NCI-H2081 (cell line): ENCODE measurements at regions not wholly inside any gene's neighbourhood (a gene's known extent, or its start where the extent isn't known, plus 50 kb on each side); places are given as distances from the start of the nearest gene placed in this dataset.
"Not testable (repeated sequence)": the region's sequence is repeated elsewhere in the genome, so short reads cannot be mapped to it uniquely, and the experiment has no call there.

Experiments used
- DNase-seq, 2 experiments: peaks; one replicate each; lab custom pipeline; 2025; lab: John Stamatoyannopoulos, UW

DNA sequence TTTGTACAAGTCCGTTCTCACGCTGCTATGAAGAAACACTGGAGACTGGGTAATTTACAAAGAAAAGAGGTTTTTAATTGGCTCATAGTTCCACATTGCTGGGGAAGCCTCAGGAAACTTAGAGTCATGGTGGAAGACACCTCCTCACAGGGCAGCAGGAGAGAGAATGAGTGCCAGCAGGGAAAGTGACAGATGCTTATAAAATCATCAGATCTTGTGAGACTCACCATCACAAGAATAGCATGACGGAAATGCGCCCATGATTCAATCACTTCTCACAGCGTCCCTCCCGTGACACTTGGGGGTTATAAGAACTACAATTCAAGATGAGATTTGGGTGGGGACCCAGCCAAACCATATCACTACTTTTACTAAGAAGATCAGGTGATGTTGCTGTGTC, 285.8 kb downstream of the TMX3 start:
- DNase-seq, result no peak

DNA sequence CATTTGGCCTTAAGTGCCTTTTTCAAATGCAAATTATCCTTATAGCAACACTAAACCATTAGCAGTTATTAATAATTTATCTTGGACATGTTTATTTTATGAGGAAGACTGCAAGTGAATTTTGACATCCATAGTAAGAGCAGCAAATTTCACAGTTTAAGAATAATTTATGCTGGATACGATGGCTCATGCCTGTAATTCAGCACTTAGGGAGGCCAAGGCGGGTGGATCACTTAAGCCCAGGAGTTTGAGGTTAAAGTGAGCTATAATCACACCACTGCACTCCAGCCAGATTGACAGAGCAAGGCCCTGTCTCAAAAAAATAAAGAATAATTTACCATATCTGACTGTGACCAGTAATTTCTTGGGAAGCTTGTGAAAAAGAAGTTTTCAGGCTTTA, 286.2 kb downstream of the TMX3 start:
- DNase-seq, result no peak

DNA sequence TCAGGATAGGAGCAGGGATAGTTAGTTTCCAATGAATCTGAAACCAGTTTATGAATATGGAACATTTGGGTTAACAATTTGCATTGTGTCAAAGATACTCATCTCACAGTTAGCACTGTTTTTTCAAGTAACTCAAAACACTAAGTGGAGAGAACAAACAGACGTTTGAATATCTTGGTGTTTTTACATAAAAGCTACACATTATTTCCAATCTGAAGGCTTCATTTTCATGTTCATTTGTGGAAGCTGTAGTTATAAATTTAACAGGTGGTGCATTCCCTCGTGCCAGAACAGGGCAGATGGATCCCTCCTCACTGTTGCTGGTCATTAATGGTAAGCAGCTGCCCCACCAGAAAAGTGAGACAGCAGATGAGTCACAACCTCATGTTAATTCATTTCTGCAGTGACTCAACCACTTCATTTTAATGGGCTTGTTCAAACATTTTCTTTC, 286.9 kb downstream of the TMX3 start:
- no peak for DNase-seq

DNA sequence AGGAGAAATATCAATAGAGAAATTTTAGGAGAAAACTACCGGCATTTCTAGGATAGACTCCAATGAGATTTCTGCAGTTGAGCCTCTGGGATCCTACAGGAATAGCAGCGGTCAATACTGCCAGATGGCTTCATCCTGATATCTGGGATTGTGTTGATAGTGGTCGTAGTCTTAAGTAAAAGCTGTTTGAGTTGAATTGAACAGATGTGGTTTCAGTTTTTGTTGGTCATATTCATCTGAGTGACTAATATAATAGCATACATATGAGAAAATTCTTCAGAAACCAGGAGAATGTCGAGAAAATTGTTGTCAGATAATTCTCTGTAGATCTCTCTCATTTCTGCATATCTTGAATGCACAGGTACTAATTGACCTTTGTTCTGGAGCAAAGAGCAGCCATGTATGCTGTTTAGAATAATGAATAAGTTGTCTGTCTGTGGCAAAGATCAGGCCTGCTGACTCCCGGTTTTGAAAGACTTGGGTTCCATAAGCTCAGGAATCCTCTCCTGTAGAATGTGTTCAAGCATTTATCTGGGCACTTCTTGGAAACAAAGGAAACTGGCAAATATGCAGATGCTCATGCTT, 288.1 kb downstream of the TMX3 start:
- DNase-seq, result no peak

DNA sequence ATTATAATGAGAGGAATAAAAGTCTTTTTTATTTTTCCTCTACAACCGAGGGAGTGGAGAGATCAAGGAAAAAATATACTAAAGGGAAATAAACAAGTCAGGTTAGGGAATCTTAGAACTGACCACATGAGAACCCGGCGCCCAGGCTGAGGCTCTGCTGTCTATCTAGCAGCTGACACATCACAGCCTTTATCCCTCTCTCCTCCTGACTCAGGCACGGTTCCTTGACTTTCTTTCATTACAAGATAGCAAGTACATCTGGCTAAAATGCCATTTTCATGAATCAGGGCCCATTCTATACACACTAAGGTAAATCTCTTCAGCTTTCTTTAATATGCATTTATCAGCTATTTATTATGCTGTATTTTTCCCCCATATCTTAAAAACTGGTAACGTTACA, 296.0 kb downstream of the TMX3 start:
- DNase-seq, result no peak

DNA sequence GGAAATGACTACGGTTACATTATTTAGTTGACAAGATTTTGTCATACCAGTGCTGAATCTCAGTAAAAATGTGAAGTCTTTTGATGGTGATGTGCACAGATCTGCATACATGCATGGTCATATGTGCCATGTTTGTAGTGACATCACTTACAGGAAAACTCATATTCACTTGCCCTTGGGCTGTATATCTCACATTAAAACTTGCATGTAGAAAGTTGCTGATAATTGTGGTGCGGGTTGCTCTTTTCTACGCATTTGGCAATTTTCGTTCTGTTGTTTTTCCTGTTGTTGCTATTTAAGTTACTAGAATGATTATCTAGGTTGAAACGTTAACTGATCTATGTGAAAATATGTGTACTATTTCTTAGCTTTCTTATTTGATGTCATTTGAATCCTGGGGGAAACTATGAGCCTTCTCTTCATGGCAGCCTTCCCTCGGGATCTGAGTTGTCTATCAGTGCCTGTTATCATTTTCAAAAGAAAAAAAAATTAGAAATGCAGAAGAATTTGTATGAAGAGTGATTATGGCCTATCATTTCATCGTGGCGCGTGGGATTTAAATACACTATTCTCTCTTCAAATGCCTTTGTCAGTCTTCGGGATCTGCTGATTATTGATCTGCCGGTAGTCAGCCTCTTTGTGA, 296.6 kb downstream of the TMX3 start:
- no peak for DNase-seq

DNA sequence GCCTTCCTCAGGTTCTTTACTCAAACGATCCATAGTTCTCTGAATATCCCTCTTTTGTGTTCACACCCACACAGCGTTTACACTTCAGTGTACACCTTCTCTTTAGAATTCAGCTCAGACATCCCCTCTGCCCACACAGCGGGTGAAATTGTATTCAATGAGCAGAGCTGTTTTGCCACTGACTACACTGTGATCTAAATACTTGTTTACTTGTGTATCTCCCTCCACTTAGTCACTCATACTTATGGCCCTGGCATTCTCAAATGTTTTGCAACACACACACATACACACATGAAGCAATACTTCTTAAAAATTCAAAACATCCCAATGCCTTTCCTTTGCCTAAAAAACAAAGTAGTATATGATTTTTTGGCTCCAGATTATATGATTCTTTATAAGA, 297.1 kb downstream of the TMX3 start:
- DNase-seq, result no peak

DNA sequence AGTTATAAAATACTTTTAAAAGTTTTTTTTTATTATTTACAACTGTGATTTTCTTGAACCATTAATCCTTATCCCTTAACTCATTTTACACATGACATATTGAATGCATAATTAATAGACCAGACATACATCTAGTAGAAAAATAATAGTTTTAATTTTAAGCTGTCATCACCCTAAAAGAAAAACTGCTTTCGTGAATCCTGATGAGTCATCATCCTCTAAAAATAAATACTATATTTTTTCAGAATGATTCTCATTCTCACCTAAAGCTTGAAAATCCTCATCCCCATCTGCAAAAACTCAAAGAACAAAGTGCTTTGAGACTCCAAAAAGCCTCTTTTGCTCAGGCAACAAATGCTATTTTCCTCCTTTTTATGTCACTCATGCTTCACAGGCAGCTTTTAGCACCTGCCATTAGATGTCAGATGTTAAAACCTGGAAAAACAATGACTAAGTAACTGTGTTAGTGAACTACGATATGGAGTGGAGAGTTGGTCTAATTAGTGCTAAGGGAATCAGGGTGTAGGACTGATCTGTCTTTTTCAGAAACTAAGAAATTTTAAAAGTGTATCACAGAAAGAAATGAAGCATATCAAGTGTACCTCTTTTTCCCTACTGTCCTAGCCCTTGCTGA, 297.6 kb downstream of the TMX3 start:
- DNase-seq, result no peak

DNA sequence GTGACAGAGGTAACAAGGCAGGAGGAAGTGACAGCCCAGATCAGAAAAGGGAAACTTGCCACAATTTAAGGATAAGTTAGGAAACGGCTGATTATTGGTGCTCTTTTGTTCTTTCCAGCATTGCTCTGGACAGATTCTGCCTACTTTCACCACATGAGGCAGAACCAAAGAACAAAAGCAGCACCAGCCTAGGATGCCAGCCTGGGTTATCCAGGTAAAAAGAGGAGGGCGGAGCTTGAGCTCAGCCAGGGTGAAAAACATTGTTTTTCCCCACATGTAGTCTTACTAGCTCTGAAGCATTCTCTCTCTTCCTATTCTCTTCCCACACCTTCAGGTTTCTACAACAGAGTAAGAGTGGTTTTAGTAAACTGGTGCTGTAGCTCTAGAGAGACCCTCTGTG, 300.5 kb downstream of the TMX3 start:
- no peak for DNase-seq

DNA sequence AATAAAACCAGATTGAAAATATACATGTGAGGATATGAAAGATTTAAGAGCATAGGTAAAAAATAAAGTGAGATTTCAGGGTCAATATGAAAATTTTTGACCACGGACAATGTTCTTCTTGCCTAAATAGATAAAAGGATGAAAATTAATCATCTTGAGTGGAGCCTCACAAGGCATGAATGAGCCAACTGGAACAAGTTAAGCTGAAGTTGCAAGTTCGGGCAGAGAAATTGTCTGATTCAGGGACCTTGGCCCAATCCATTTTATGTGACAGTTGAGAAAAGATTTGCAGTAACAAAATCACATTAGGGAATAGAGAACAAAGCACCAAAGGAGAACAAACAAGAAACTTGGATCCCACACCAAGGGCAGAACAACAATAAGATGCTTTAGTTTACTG, 305.3 kb downstream of the TMX3 start:
- no peak for DNase-seq

DNA sequence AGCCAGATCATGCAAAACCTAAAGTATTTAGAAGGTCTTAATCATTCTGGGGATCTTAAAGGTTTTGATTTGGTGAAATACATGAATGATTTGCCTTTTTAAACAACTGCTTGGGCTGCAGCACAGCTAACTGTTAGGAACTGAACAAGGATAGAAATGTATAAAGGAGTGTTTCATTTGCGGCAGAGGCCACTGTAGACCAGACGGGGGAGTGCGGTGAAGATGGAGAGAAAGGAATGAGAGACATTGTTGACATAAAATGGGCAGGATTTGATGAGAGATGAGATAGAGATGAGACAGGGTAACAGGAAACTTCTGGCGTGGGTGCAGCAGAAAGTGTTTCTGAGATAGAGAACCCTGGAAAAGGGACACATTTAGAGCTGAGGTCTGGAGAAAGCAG, 308.1 kb downstream of the TMX3 start:
- DNase-seq, result no peak

DNA sequence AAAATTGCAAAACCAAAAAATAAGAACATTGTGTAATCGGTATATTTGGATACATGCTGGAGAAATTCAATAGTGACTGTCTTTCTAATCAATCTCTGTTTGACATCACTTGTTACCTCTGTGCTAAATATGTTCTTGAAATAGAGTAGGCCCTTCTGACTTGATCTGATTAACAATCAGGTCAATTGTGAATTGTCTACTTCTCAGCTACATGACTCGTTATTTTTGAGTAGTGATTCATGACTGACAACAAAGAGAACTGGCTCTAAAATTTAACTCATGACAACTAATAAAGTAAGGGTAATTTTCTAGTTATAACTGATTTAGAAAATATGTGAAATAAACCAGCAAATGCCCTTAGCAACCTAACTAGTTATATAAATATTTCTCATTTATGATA, 312.1 kb downstream of the TMX3 start:
- DNase-seq, result no peak

DNA sequence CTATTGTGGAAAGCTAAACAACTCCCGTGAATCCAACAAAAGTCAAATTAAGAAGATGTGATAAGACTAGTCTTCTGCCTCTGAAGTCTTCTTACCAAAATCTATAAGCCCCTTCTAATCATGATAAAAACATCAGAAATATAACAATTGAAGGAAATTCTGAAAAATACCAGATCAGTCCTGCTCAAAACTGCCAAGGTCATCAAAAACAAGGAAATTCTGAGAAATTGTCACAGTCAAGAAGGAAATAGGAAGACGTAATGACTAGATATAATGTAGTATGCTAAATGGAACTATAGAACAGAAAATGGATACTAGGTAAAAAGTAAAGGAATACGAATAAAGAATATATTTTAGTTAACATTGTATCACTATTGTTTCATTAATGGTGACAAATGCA, 314.0 kb downstream of the TMX3 start:
- no peak for DNase-seq

DNA sequence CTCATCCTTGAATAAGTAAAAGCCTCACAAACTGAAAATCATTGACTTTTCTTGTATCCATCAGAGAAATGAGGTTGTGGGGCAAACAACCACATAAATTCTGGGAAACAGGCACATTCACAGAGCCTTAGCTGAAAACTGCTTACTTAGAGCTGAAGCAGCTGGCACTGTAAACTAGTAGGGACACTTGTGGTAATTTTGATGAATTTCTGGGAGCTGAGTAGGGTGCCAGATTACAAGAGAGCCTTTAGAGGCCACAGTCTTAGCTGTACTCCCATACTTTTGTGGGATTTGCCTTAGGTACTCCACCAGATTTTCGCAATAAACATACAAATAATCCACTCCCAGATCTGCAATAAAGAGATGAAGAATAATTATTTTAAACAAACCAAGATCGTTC, 315.2 kb downstream of the TMX3 start:
- no peak for DNase-seq

DNA sequence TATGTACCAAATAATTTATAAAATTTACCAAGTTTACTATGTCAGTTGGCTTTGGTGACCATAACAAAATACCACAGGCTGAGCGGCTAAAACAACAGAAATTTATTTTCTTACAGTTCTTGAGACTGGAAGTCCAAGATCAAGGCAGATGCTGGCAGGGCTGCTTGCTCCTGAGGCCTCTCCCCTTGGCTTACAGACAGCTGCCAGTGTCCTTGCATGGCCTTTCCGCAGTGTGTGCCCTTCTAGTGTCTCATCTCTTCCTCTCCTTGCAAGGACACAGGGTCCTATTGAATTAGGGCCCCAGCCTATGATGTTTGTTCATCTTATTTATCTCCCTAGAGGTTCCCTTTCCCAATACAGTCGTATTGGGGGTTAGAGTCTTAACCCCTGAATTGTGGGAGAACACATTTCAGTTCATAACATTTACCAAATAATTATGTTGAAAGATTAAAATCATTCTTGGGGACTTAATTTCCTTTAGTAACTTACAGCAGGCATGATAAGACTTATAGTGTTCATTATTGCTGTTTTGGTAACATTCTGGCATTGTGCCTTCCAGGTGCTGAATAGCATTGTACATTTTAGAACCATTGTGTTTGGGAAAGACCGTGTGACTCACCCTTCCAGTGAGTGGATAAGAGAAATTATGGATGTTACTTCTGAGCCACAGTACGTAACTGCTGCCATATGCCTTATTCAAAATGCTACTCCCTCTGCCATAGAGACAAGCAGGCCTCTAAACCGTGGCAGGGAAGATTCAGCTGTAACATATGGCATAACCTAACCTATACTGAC, 317.5 kb downstream of the TMX3 start:
- DNase-seq, result no peak

DNA sequence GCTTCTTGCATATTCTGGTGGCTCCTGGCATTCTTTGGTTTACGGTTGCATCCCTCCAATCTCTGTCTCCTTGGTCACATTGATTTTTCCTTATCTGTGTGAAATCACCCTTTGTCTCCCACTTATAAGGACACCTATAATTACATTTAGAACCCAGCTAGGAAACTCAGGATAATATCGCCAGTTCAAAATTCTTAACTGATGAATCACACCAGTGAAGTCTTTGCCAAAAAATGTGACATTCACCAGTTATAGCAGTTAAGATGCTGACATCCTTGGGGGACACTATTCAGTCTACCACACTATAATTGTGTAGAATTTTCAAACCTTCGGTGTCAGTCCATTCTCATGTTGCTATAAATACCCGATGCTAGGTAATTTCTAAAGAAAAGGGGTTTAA, 320.2 kb downstream of the TMX3 start:
- DNase-seq, result no peak

DNA sequence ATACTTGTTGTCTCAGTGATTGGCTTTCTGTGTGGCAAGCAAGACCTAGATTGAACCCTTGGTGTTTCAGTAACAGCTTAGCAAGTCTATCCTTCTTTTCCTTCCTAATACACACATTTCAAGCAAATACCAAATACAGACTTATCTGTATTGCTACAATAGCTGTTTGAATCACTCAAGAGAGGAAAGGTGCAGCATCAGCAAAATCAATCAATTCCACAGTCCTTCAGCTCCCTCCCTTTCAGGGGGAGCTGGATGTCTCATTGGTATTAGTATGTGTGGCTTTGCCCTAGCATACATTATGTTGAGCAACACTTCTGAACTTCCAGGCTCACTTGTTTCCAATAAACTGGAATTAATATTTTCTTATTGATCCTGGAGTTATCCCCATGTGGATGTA, 323.1 kb downstream of the TMX3 start:
- DNase-seq, result no peak

DNA sequence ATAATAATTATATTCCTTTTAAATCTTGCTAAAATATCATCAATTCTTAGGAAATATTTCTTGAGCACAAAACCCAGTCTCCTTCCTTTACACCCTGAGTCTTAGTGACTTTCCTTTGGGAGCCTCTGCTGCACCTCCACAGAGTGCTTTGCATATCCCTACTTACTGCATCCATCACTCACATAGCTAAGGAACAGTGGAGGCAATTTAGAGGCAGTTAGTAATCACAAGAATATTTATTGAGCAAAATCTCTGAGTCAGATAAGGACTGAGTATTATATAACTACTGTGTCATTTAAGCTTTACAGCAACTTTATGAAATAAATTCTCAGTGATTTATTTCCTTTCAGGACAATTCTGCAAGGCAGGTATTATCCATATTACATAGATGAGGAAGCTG, 327.7 kb downstream of the TMX3 start:
- DNase-seq, result no peak

DNA sequence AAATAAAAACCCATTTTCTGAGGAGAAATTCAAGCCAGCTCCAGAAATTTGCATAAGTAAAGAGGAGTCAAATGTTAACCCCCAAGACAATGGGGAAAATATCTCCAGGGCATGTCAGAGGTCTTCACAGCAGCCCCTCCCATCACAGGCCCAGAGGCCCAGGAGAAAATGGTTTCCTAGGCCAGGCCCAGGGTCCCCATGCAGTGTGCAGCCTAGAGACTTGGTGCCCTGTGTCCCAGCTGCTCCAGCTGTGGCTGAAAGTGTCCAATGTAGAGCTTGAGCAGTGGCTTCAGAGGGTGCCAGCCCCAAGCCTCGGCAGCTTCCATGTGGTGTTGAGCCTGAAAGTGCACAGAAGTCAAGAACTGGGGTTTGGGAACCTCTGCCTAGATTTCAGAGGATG, 330.9 kb downstream of the TMX3 start:
- DNase-seq, result not testable (repeated sequence)

DNA sequence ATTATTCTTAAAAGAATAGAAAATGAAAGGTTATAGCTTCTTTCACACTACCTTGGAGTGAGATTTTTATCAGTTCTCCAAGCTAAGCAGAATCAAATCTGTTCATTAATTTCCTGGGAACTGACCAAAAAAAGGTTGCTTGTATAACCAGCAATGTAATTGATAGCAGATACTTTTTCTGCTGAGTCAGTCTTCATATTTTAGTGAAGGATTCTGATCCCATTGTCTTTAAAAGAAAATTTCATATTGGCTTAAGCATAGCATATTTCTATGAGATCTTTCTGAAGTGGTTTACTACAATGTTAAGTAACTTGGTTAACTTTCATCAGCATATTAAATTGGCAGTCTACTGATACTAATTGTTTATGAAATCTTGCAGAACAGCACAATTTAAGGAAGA, 338.0 kb downstream of the TMX3 start:
- no peak for DNase-seq

DNA sequence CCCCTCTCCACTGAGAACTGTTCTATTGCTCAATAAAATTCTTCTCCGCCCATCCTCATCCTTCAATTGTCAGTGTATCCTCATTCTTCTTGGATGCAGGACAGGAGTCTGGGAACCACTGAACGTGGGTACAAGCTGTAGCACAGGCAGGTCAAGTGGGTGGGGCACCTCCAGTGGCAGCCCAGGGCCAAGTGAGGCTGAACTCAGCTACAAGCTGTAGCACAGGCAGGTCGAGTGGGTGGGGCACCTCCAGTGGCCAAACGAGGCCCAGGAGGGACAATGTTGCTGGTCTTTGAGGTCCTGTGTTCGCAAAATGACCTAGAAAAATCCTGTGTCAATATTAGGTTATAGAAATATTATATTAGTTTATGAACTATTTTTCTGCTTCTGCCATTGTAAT, 352.0 kb downstream of the TMX3 start:
- DNase-seq, result no peak

DNA sequence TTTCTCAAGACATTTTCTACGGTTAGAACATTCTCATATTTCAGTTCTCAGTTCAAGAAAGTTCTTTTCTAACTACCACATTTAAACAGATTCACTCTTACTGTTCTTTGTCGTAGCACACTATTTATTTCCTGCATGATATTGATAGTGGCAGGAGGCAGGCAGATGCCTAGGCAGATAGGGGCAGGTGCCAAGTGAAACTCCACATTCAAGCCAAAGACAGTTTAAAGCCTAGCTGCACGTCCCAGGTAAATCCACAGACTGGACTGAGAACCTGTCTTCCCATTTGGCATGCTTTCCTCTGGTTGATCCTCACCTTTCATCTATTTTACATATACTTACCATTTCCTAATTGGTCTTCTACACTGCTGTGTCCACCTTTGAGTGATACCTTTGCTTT, 359.3 kb downstream of the TMX3 start:
- no peak for DNase-seq

DNA sequence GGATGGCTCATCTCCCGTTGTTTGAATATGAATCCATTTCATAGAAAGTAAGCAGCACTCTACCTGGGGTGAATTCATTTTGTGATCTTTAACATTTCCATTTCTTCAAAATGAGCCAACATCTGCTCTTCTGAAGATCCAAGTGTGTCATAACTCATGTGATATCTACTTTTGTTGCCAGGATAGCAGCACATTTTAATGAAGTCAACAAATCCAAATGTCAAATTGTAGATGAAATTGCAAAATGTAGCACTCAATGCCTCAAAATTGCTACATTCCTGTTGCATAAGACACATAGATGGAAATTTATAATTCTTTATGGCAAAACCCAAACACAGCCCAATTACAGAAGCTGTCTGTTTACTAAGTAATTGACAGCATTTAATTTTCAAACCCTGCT, 360.7 kb downstream of the TMX3 start:
- DNase-seq, result no peak
